K562 (cell line): ENCODE measurements at regions not wholly inside any gene's neighbourhood (a gene's known extent, or its start where the extent isn't known, plus 50 kb on each side); places are given as distances from the start of the nearest gene placed in this dataset.

Experiments
- ATAC-seq: fragments of 200-7000 bp; cut with Tn5 transposase; 3 replicates; pipeline ENCODE4 v1.9.1; 2020; ENCODE audit warnings: moderate library complexity
- BruUV-seq: library from RNA; stranded (reverse); fragments of 400-500 nt; replicated peaks from 2 replicates; lab custom pipeline; 2021; lab: Mats Ljungman, UMichigan
- CTCF ChIA-PET: fragments of 300-600 bp; formaldehyde crosslinking; extraction: SDS; loops from one replicate; lab custom pipeline; 2021; ENCODE audit warnings: low intra/inter-chr PET ratio; lab: Yijun Ruan, JAX
- POLR2A ChIA-PET: fragments of 300-600, 350-650 bp; sonication (Branson Sonifier 250); formaldehyde crosslinking; extraction: SDS; loops from one replicate; lab custom pipeline; 2021; ENCODE audit warnings: antibody characterized with exemption, inconsistent platforms; lab: Yijun Ruan, JAX
- DNase-seq, 4 experiments: peaks; one replicate each; pipeline versions ENCODE4 v3.0.0 to v3.0.0-alpha.2; 2011 to 2018; ENCODE audit warnings: low spot score in 3 of 4, mixed read lengths in 3 of 4; ENCODE audit errors: extremely low read depth in 1 of 4
- FAIRE-seq: peaks from 2 replicates; lab custom pipeline; 2011; peaks lifted over from hg19 to GRCh38; lab: Jason Lieb, UNC
- H2AFZ ChIP-seq: 2 replicates; pipeline ENCODE4 v1.6.0; 2011; ENCODE audit warnings: low read depth, low read length, control low read depth, inconsistent platforms
- H3K27ac ChIP-seq: fragments of 200-600 bp; 3 replicates; pipeline ENCODE4 v1.8.0; 2011; ENCODE audit warnings: low read depth, mild to moderate bottlenecking, control low read depth, inconsistent platforms, low read length, moderate library complexity, mixed read lengths; ENCODE audit errors: extremely low read depth
- H3K27me3 ChIP-seq, 2 experiments: fragments of 300-600 bp in 1 of 2; 2 replicates in 1 of 2; 3 replicates in 1 of 2; pipeline versions ENCODE4 v1.6.0 to v1.8.0; 2011; ENCODE audit warnings: inconsistent platforms in 2 of 2, low read length in 2 of 2, mild to moderate bottlenecking in 1 of 2, mixed read lengths in 1 of 2, moderate library complexity in 1 of 2; ENCODE audit not compliant: control insufficient read depth in 2 of 2, insufficient read depth in 2 of 2
- H3K36me3 ChIP-seq: fragments of 300-600 bp; 3 replicates; pipeline ENCODE4 v1.8.0; 2011; ENCODE audit warnings: mild to moderate bottlenecking, low read length, inconsistent platforms; ENCODE audit not compliant: control insufficient read depth, insufficient read depth
- H3K4me1 ChIP-seq, 2 experiments: fragments of 200-600 bp in 1 of 2; replicated peaks in 1 of 2; 2 replicates in 1 of 2; 3 replicates in 1 of 2; pipeline versions ENCODE4 v1.5.1 to v1.8.0; 2011; ENCODE audit warnings: inconsistent platforms in 2 of 2, low read length in 2 of 2, mild to moderate bottlenecking in 1 of 2, mixed read lengths in 1 of 2, moderate library complexity in 1 of 2; ENCODE audit not compliant: control insufficient read depth in 2 of 2, insufficient read depth in 2 of 2
- H3K4me2 ChIP-seq: 2 replicates; pipeline ENCODE4 v1.6.1; 2011; ENCODE audit warnings: low read length, control low read depth, inconsistent platforms, mixed read lengths; ENCODE audit not compliant: insufficient read depth
- H3K4me3 ChIP-seq: fragments of 200-600 bp; sonication (generic), shearing (Covaris generic); 2 replicates; pipeline ENCODE4 v1.5.1; 2016; ENCODE audit warnings: control low read depth, inconsistent platforms
- H3K79me2 ChIP-seq: fragments of 200-600 bp; 3 replicates; pipeline ENCODE4 v1.8.0; 2011; ENCODE audit warnings: low read length, inconsistent platforms; ENCODE audit not compliant: control insufficient read depth, insufficient read depth
- H3K9ac ChIP-seq, 2 experiments: 2 replicates each; pipeline versions ENCODE4 v1.6.0 to v1.6.1; 2011; ENCODE audit warnings: low read depth in 2 of 2, low read length in 2 of 2, control low read depth in 1 of 2, inconsistent platforms in 1 of 2, mild to moderate bottlenecking in 1 of 2, mixed read lengths in 1 of 2; ENCODE audit not compliant: insufficient read depth in 1 of 2
- H3K9me1 ChIP-seq: one replicate; pipeline ENCODE4 v1.6.0; 2011; ENCODE audit warnings: inconsistent platforms, mild to moderate bottlenecking, low read length, moderate library complexity; ENCODE audit not compliant: control insufficient read depth, insufficient read depth
- H3K9me3 ChIP-seq: replicated peaks from 2 replicates; pipeline ENCODE4 v1.5.1; 2011; ENCODE audit warnings: low read depth, low read length, inconsistent platforms; ENCODE audit not compliant: control insufficient read depth, insufficient read depth
- H4K20me1 ChIP-seq: replicated peaks from 2 replicates; pipeline ENCODE4 v1.6.1; 2011; ENCODE audit warnings: low read length, inconsistent platforms, mixed read lengths; ENCODE audit not compliant: control insufficient read depth, insufficient read depth
- BRCA1 ChIP-seq, 2 experiments: fragments of 450-650 bp in 1 of 2; sonication (generic) in 1 of 2; formaldehyde crosslinking in 1 of 2; IDR thresholded peaks; 2 replicates each; pipeline versions ENCODE4 v1.5.0 to v1.6.1; 2017 to 2020; ENCODE audit warnings: mild to moderate bottlenecking in 1 of 2, missing genetic modification reagents in 1 of 2
- GTF2E2 ChIP-seq: fragments of 200-800 bp; sonication (Bioruptor generic); IDR thresholded peaks from 2 replicates; pipeline ENCODE4 v1.6.1; 2016; ENCODE audit warnings: missing genetic modification characterization, missing compliant biosample characterization
- MBD2 ChIP-seq: sonication (generic); IDR thresholded peaks from 2 replicates; pipeline ENCODE4 v1.6.1; 2016; ENCODE audit warnings: low read depth, borderline replicate concordance
- NFATC3 ChIP-seq: fragments of 450-650 bp; IDR thresholded peaks from 2 replicates; pipeline ENCODE4 v1.6.1; 2017; ENCODE audit warnings: mild to moderate bottlenecking
- PCBP2 ChIP-seq: fragments of 200-400 bp; formaldehyde crosslinking; IDR thresholded peaks from 2 replicates; pipeline ENCODE4 v1.6.1; 2018; ENCODE audit warnings: low read length, low read depth, mild to moderate bottlenecking, moderate library complexity; ENCODE audit not compliant: poor library complexity, severe bottlenecking
- PHF20 ChIP-seq: fragments of 450-650 bp; IDR thresholded peaks from 2 replicates; pipeline ENCODE4 v1.6.1; 2018; ENCODE audit not compliant: partially characterized antibody
- TCF7L2 ChIP-seq: fragments of 150-350 bp; IDR thresholded peaks from 2 replicates; pipeline ENCODE4 v1.6.1; 2016; ENCODE audit warnings: low read depth, mild to moderate bottlenecking, low read length, moderate library complexity
- U2AF1 ChIP-seq: fragments of 200-400 bp; formaldehyde crosslinking; optimal IDR thresholded peaks from 2 replicates; pipeline ENCODE3; 2017; ENCODE audit warnings: mild to moderate bottlenecking, low read depth, low read length, moderate library complexity
- ZNF212 ChIP-seq: fragments of 450-650 bp; formaldehyde crosslinking; IDR thresholded peaks from 2 replicates; pipeline ENCODE4 v1.4.0; 2020; ENCODE audit warnings: mild to moderate bottlenecking
- ZNF324 ChIP-seq: fragments of 250-450 bp; sonication (Bioruptor Pico); IDR thresholded peaks from 2 replicates; pipeline ENCODE4 v1.4.0; 2020; ENCODE audit warnings: mild to moderate bottlenecking
- ZNF584 ChIP-seq: fragments of 200-800 bp; sonication (Bioruptor generic); IDR thresholded peaks from 2 replicates; pipeline ENCODE4 v1.6.1; 2016; ENCODE audit warnings: low read depth, mild to moderate bottlenecking, missing genetic modification characterization, missing compliant biosample characterization
- WGBS: fragments of 100-300 bp; shearing (Covaris generic); methylation state at CpG from one replicate; pipeline ENCODE4 v1.1.6; 2016; ENCODE audit warnings: low coverage, mixed read lengths; ENCODE audit not compliant: insufficient coverage; ENCODE audit errors: missing lambda C conversion rate; 5-methylcytosine and 5-hydroxymethylcytosine counted together
- in situ Hi-C: fragments of 300-500 bp; cut with MboI; formaldehyde crosslinking; loops from 4 replicates; pipeline ENCODE4 v1.15.0; 2018; ENCODE audit warnings: inconsistent platforms, mixed read lengths
- intact Hi-C: fragments of 100-400 bp; cut with micrococcal nuclease; formaldehyde crosslinking; loops from 2 replicates; pipeline ENCODE4 v1.14.2; 2022
- TF ChIP-seq, protein P1 (sequence below): fragments of 250-450 bp; sonication (Bioruptor Pico); IDR thresholded peaks from 2 replicates; pipeline ENCODE4 v1.6.1; 2021; ENCODE audit warnings: mild to moderate bottlenecking

DNA sequence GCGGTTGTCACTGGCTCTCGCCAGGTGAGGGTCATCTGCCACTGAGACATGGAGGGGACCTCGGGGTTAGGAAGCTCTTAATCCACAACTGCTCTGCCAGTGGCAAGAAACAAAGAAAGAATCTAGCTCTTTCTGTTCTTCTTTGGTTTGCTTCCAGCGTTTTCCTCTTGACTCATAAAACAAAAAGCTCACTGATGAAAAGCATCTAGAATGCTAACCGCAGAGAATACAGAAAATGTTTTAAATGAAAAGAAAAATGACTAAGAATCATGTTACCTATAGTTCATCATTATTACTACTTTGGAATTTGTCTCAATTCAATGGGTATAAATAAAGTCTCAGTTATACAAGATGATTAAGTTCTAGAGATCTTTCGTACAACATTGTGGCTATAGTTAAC lies 274.8 kb upstream of the TENM3 start:
- CTCF ChIA-PET: no interaction called here
- in situ Hi-C loops: no loop called here
- intact Hi-C loops: no loop called here
- H4K20me1 ChIP-seq: no peaks in the 10 kb centered on the region
- no peaks in the 10 kb centered on the region for H3K9me1 ChIP-seq
- ATAC-seq (no peak), DNase-seq (no peak), FAIRE-seq (no peak)
- POLR2A ChIA-PET: no interaction called here
- H3K79me2 ChIP-seq: no peaks in the 10 kb centered on the region
- no TSS peak for BruUV-seq
- no peak overlapping the region for H3K27ac ChIP-seq
- 0% methylated on average over 6 of the region's 6 CpGs for WGBS
- no peak overlapping the region for H3K9ac ChIP-seq
- no peaks in the 10 kb centered on the region for H3K9me3 ChIP-seq
- H3K27me3 ChIP-seq: no peaks in the 10 kb centered on the region
- H2AFZ ChIP-seq: no peak overlapping the region
- H3K36me3 ChIP-seq: no peaks in the 10 kb centered on the region
- TF ChIP-seq ZNF212 (CRISPR knock-in tag) (no peak), ZNF584 (CRISPR knock-in tag) (no peak), MBD2 (no peak), GTF2E2 (tag) (no peak), U2AF1 (no peak), NFATC3 (no peak), PCBP2 (no peak), TCF7L2 (no peak), ZNF324 (CRISPR knock-in tag) (no peak), PHF20 (no peak), BRCA1 (IDR thresholded peaks at IDR 0.05) (no peak), BRCA1 (CRISPR knock-in tag; IDR thresholded peaks at IDR 0.05) (no peak)
- TF ChIP-seq, protein P1, sequence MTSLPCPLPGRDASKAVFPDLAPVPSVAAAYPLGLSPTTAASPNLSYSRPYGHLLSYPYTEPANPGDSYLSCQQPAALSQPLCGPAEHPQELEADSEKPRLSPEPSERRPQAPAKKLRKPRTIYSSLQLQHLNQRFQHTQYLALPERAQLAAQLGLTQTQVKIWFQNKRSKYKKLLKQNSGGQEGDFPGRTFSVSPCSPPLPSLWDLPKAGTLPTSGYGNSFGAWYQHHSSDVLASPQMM (CRISPR knock-in tag): no peak
- H3K4me1 ChIP-seq: no peaks in the 10 kb centered on the region
- H3K4me3 ChIP-seq: no peak overlapping the region
- no peak overlapping the region for H3K4me2 ChIP-seq
